Adipocyte (in vitro differentiated cells): ENCODE measurements at regions not wholly inside any gene's neighbourhood (a gene's known extent, or its start where the extent isn't known, plus 50 kb on each side); places are given as distances from the start of the nearest gene placed in this dataset.

Experiments
- DNase-seq: peaks from one replicate; pipeline ENCODE4 v3.0.0-alpha.2; 2015; ENCODE audit warnings: low read depth
- H3K27me3 ChIP-seq: replicated peaks from 2 replicates; pipeline ENCODE4 v1.7.0; 2013; ENCODE audit warnings: mild to moderate bottlenecking, low read length, moderate library complexity; ENCODE audit not compliant: control insufficient read depth, insufficient read depth
- H3K36me3 ChIP-seq: 2 replicates; pipeline ENCODE4 v1.7.0; 2013; ENCODE audit warnings: low read length, mild to moderate bottlenecking, moderate library complexity; ENCODE audit not compliant: control insufficient read depth, insufficient read depth, severe bottlenecking
- H3K4me1 ChIP-seq: 2 replicates; pipeline ENCODE4 v1.7.0; 2013; ENCODE audit warnings: mild to moderate bottlenecking, low read length, moderate library complexity; ENCODE audit not compliant: control insufficient read depth, insufficient read depth
- H3K4me3 ChIP-seq: 2 replicates; pipeline ENCODE4 v1.7.0; 2013; ENCODE audit warnings: mild to moderate bottlenecking, low read length, moderate library complexity
- H3K9ac ChIP-seq: 2 replicates; pipeline ENCODE4 v1.7.0; 2013; ENCODE audit warnings: mild to moderate bottlenecking, low read length, moderate library complexity
- H3K9me3 ChIP-seq: 2 replicates; pipeline ENCODE4 v1.7.0; 2013; ENCODE audit warnings: mild to moderate bottlenecking, low read length, moderate library complexity; ENCODE audit not compliant: control insufficient read depth

DNA sequence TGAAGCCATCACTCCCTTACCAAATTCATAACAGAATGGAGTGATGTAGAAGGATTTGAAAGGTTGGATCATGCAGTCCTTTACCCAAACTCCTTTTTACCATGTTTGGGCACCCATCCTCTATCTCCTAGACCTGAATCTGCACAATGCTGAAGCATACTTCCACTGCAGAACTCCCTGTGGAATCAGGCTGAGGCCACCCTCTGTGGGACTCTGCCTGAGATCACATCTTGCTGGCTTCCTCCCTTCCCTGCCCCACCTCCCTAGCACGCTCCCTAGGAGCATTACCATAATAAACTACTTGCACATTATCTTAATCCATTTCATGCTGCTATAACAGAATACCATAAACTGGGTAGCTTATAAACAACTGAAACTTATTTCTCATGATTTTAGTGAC lies 68.4 kb upstream of the VSTM2B start:
- Histone ChIP-seq H3K36me3 (no peaks in the 10 kb centered on the region), H3K9ac (no peak overlapping the region), H3K27me3 (no peaks in the 10 kb centered on the region), H3K9me3 (peaks cover 2% of the 10 kb centered on the region), H3K4me1 (no peaks in the 10 kb centered on the region), H3K4me3 (no peak overlapping the region)
- no peak for DNase-seq

- no peak overlapping the region for H3K9ac ChIP-seq
- peaks cover 17% of the 10 kb centered on the region for H3K9me3 ChIP-seq
- no peak for DNase-seq
- no peaks in the 10 kb centered on the region for H3K4me1 ChIP-seq
- H3K36me3 ChIP-seq: no peaks in the 10 kb centered on the region
- H3K27me3 ChIP-seq: no peaks in the 10 kb centered on the region
- no peak overlapping the region for H3K4me3 ChIP-seq
Measured at GRCh38 chr19:29467824-29468401, 57.9 kb upstream of the VSTM2B start.

DNA sequence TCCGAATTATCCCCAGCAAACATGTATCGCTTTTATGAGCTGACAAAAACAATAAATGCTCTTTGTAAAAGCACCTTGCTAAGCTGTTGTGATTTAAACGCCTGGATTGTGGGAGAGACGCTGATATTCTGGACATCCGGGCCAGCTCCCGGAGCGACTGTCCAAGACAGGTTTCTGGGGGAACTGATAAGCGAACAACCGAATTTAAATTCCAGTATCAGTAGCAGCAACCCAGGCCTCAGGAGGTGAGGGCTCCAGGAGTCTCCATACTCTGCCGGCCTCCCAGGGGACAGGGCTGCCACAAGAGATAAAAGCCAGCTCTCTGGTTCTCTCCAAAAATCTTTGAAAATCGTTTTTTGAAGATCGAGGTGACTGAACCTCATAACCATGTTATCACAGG lies 50.3 kb upstream of the VSTM2B start:
- H3K4me1 ChIP-seq: no peaks in the 10 kb centered on the region
- H3K27me3 ChIP-seq: peaks cover 9% of the 10 kb centered on the region
- peaks cover 3% of the 10 kb centered on the region for H3K9me3 ChIP-seq
- H3K4me3 ChIP-seq: no peak overlapping the region
- no peak overlapping the region for H3K9ac ChIP-seq
- H3K36me3 ChIP-seq: no peaks in the 10 kb centered on the region
- DNase-seq: no peak
